Osteocyte (in vitro differentiated cells): ENCODE measurements at regions not wholly inside any gene's neighbourhood (a gene's known extent, or its start where the extent isn't known, plus 50 kb on each side); places are given as distances from the start of the nearest gene placed in this dataset.

Experiments
- DNase-seq: peaks from one replicate; pipeline ENCODE4 v3.0.0; 2021; ENCODE audit warnings: mixed read lengths; ENCODE audit not compliant: unreplicated experiment; ENCODE audit errors: extremely low spot score
- H3K27ac Mint-ChIP-seq: one replicate; pipeline ENCODE4 v1.8.0; 2021; ENCODE audit warnings: mild to moderate bottlenecking, mixed read lengths; ENCODE audit not compliant: unreplicated experiment
- H3K27me3 Mint-ChIP-seq: one replicate; pipeline ENCODE4 v1.8.0; 2021; ENCODE audit warnings: mixed read lengths; ENCODE audit not compliant: unreplicated experiment
- H3K36me3 Mint-ChIP-seq: one replicate; pipeline ENCODE4 v1.8.0; 2021; ENCODE audit warnings: mixed read lengths; ENCODE audit not compliant: unreplicated experiment
- H3K4me1 Mint-ChIP-seq: one replicate; pipeline ENCODE4 v1.8.0; 2021; ENCODE audit warnings: mixed read lengths; ENCODE audit not compliant: unreplicated experiment
- H3K4me3 Mint-ChIP-seq: one replicate; pipeline ENCODE4 v1.8.0; 2021; ENCODE audit warnings: mild to moderate bottlenecking, moderate library complexity, mixed read lengths; ENCODE audit not compliant: unreplicated experiment
- H3K9me3 Mint-ChIP-seq: one replicate; pipeline ENCODE4 v1.8.0; 2021; ENCODE audit warnings: mixed read lengths; ENCODE audit not compliant: unreplicated experiment
- CTCF ChIP-seq: fragments of 200-600 bp; sonication (generic); IDR thresholded peaks from 2 replicates; pipeline ENCODE4 v1.5.0; 2021; ENCODE audit warnings: antibody characterized with exemption, mild to moderate bottlenecking, moderate library complexity

DNA sequence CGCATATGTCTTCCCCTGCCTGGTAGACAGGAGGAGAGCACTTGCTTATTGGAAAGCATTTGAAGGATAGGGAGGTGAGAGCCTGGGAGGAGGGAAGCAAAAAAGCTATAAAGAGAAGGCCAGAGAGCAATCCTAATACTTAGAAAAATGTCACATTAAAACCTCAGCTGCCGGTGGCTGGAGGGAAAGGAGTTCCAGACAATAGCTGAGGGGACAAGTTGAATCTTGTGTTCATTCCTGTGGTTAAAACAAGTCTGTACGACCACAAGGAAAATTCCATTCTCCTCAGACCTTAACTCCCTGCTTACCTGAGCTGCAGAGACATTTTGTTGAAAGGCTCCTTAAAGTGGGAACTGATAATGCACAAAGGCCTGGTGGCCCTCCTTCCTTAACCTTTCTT, 218.8 kb upstream of the CAMK1G start:
- H3K36me3 Mint-ChIP-seq, result no peaks in the 10 kb centered on the region
- H3K27ac Mint-ChIP-seq, result no peak overlapping the region
- DNase-seq, result no peak
- H3K9me3 Mint-ChIP-seq, result peaks cover 7% of the 10 kb centered on the region
- no peak for TF ChIP-seq CTCF
- peaks cover 21% of the 10 kb centered on the region for H3K4me1 Mint-ChIP-seq
- H3K4me3 Mint-ChIP-seq, result no peak overlapping the region
- peaks cover 11% of the 10 kb centered on the region for H3K27me3 Mint-ChIP-seq

GRCh38 chr1:209367061-209367772, 216.3 kb upstream of the CAMK1G start:
- DNase-seq, result no peak
- Mint-ChIP-seq H3K4me1 (peaks cover 21% of the 10 kb centered on the region), H3K4me3 (no peak overlapping the region), H3K27me3 (no peaks in the 10 kb centered on the region), H3K9me3 (peaks cover 7% of the 10 kb centered on the region), H3K27ac (no peak overlapping the region), H3K36me3 (no peaks in the 10 kb centered on the region)
- no peak for TF ChIP-seq CTCF

GRCh38 chr1:209368864-209369598, 214.5 kb upstream of the CAMK1G start:
- no peak for DNase-seq
- no peaks in the 10 kb centered on the region for H3K27me3 Mint-ChIP-seq
- H3K27ac Mint-ChIP-seq, result peak overlapping the region; percentile 91
- TF ChIP-seq CTCF, result no peak
- peaks cover 7% of the 10 kb centered on the region for H3K9me3 Mint-ChIP-seq
- H3K4me1 Mint-ChIP-seq, result peaks cover 21% of the 10 kb centered on the region
- no peaks in the 10 kb centered on the region for H3K36me3 Mint-ChIP-seq
- H3K4me3 Mint-ChIP-seq, result peak overlapping the region; percentile 15

GRCh38 chr1:209370241-209370995, 213.1 kb upstream of the CAMK1G start:
- DNase-seq, result no peak
- Mint-ChIP-seq H3K27ac (no peak overlapping the region), H3K4me3 (no peak overlapping the region), H3K4me1 (peaks cover 26% of the 10 kb centered on the region), H3K27me3 (no peaks in the 10 kb centered on the region), H3K9me3 (peaks cover 7% of the 10 kb centered on the region), H3K36me3 (no peaks in the 10 kb centered on the region)
- no peak for TF ChIP-seq CTCF

DNA sequence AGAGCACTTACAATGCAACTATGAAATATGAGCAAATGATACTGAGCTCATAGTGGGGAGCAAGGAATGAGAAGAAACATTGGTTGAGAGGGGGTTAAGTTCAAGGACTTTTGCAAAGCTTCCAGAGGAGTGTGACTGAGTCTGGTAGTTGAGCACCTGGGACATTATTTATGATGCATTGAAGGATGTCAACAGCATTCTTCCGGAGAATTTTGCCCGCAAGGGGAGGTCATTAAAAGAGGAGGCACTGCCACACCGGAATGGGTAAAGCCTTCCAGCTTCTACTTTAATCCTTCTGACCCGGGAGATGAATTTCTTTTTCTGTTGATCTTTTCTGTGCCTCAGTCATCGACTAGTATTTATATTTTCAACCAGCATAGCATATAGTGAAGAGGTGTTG, 208.4 kb upstream of the CAMK1G start:
- Mint-ChIP-seq H3K27ac (no peak overlapping the region), H3K4me1 (peaks cover 20% of the 10 kb centered on the region), H3K27me3 (no peaks in the 10 kb centered on the region), H3K36me3 (no peaks in the 10 kb centered on the region), H3K4me3 (no peak overlapping the region), H3K9me3 (no peaks in the 10 kb centered on the region)
- no peak for TF ChIP-seq CTCF
- DNase-seq, result no peak
